ENCODE measurements at regions not wholly inside any gene's neighbourhood (a gene's known extent, or its start where the extent isn't known, plus 50 kb on each side); places are given as distances from the start of the nearest gene placed in this dataset.

DNA sequence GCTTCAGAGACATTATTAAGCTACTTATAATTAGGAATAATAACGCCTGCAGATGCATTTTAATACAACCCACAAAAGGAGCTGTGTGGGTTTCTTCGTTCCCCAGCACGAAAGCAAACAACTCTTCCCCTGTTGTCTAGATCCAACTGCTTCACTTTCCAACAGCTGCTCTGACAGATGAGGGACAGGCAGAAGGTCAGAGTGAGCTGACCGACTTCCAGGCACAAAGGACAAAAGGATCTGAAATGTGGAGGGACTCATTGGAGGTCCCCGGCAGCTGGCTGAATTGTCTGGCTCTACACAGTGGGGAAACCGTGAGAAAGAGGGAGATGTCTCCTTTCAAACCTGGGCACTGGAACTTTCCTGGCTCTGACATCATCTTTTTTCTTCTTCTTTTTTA, 79.1 kb upstream of the ALDH1B1 start:
- DNase-seq: no peak
- POLR2A ChIA-PET: no interaction called here
- Mint-ChIP-seq H3K4me1 (ENCODE audit: low read depth) (no peaks in the 10 kb centered on the region), H3K4me3 (no peak overlapping the region), H3K36me3 (ENCODE audit: low read depth) (no peaks in the 10 kb centered on the region), H3K9me3 (no peaks in the 10 kb centered on the region), H3K27ac (no peak overlapping the region), H3K27me3 (peaks cover 20% of the 10 kb centered on the region)
- no peak overlapping the region for H3K4me3 ChIP-seq (ENCODE audit: low read length)
- H3K27ac ChIP-seq (ENCODE audit: low read depth in 1 of 2, low read length in 2 of 2): no peak overlapping the region
- peaks cover 0 to 4% of the 10 kb centered on the region in 2 experiments for H3K9me3 ChIP-seq (ENCODE audit: control insufficient read depth in 1 of 2, insufficient read depth in 1 of 2, low read length in 2 of 2)
- no peak for ATAC-seq (ENCODE audit: poor library complexity)
- peaks cover 0 to 2% of the 10 kb centered on the region in 2 experiments for H3K27me3 ChIP-seq (ENCODE audit: control insufficient read depth in 1 of 2, insufficient read depth in 2 of 2, low read length in 2 of 2)
- TF ChIP-seq, protein P1, sequence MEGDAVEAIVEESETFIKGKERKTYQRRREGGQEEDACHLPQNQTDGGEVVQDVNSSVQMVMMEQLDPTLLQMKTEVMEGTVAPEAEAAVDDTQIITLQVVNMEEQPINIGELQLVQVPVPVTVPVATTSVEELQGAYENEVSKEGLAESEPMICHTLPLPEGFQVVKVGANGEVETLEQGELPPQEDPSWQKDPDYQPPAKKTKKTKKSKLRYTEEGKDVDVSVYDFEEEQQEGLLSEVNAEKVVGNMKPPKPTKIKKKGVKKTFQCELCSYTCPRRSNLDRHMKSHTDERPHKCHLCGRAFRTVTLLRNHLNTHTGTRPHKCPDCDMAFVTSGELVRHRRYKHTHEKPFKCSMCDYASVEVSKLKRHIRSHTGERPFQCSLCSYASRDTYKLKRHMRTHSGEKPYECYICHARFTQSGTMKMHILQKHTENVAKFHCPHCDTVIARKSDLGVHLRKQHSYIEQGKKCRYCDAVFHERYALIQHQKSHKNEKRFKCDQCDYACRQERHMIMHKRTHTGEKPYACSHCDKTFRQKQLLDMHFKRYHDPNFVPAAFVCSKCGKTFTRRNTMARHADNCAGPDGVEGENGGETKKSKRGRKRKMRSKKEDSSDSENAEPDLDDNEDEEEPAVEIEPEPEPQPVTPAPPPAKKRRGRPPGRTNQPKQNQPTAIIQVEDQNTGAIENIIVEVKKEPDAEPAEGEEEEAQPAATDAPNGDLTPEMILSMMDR (IDR thresholded peaks at IDR 0.05): no peak
- intact Hi-C loops (cut with DNase I, micrococcal nuclease): no loop called here
- H3K4me1 ChIP-seq (ENCODE audit: insufficient read depth, low read length): no peaks in the 10 kb centered on the region
- H3K36me3 ChIP-seq (ENCODE audit: insufficient read depth, low read length): no peaks in the 10 kb centered on the region
- CTCF ChIA-PET: no interaction called here

DNA sequence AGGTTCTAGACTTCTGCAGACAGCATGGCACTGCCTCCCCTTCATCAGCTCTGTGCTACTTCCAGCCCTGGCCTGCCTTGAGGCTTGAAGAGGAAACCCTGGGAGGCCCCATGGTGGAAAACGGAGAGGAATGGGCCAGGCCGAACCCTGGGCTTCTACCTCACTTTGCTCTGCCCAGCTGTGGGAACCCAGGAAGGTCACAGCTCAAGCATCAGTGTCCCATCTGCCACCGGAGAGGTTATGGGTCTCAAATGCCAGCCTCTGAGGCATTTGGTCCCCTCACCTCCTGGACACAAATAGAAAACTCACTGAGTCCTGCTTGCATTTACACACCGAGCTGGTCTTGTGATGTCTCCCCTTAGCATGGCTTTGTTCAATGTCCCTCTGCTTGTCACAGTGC, 80.1 kb upstream of the ALDH1B1 start:
- peaks cover 20% of the 10 kb centered on the region for H3K27me3 Mint-ChIP-seq
- no peaks in the 10 kb centered on the region for H3K9me3 Mint-ChIP-seq
- H3K36me3 Mint-ChIP-seq (ENCODE audit: low read depth): no peaks in the 10 kb centered on the region
- H3K27ac ChIP-seq (ENCODE audit: low read depth in 1 of 2, low read length in 2 of 2): no peak overlapping the region
- ChIA-PET CTCF (no interaction called here), POLR2A (no interaction called here)
- TF ChIP-seq, protein P1 (IDR thresholded peaks at IDR 0.05): no peak
- no peak overlapping the region for H3K4me3 ChIP-seq (ENCODE audit: low read length)
- no peak overlapping the region for H3K27ac Mint-ChIP-seq
- H3K4me1 Mint-ChIP-seq (ENCODE audit: low read depth): no peaks in the 10 kb centered on the region
- no peak for ATAC-seq (ENCODE audit: poor library complexity)
- H3K4me3 Mint-ChIP-seq: no peak overlapping the region
- intact Hi-C loops (cut with DNase I, micrococcal nuclease): no loop called here
- DNase-seq: no peak
- H3K4me1 ChIP-seq (ENCODE audit: insufficient read depth, low read length): no peaks in the 10 kb centered on the region
- no peaks in the 10 kb centered on the region for H3K36me3 ChIP-seq (ENCODE audit: insufficient read depth, low read length)
- H3K27me3 ChIP-seq (ENCODE audit: control insufficient read depth in 1 of 2, insufficient read depth in 2 of 2, low read length in 2 of 2): peaks cover 0 to 2% of the 10 kb centered on the region in 2 experiments
- H3K9me3 ChIP-seq (ENCODE audit: control insufficient read depth in 1 of 2, insufficient read depth in 1 of 2, low read length in 2 of 2): peaks cover 0 to 4% of the 10 kb centered on the region in 2 experiments

DNA sequence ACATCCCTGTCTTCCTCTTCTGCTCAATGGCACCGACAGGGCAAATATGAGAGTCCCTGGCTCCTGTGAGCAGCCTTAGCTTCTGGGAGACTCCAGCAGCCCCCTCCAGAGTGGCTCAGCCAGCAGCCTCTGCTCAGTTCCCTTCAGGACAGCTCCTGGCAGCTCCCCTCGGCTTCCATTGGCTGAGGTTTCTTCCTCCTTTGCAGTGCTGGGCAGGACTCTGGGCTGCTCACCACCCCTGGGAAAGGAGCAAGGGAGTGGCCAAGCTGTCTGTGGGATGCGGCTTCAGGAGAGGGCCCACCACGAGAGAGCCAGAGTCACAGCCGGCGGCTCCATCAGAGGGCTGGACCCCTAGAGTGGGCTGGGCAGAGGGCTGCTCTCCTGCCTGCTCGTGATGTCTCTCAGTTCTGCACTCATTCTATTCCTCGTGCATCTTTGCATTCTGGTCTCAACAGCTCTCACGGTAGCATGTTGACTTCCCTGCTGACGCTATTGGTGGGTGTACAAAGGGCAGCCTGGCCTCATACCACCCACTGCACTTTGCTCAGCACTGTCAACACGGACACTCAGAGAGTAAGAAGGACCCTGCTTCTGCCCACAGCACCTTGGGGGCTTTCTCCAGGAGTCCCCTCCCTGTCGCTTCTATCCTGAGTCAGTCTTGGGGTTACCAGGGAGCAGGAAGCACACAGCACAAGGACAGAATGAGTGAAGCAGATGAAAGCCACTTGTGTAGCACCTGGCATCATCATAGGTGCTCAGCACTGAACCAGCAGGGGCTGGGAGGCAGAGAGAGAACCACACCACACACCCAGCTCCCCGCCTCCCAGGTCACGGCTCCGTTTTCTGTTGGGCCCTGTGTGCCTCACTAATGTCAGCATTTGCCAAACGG, 80.9 kb upstream of the ALDH1B1 start:
- H3K4me1 ChIP-seq (ENCODE audit: insufficient read depth, low read length): no peaks in the 10 kb centered on the region
- no peaks in the 10 kb centered on the region for H3K36me3 ChIP-seq (ENCODE audit: insufficient read depth, low read length)
- peaks cover 0 to 4% of the 10 kb centered on the region in 2 experiments for H3K9me3 ChIP-seq (ENCODE audit: control insufficient read depth in 1 of 2, insufficient read depth in 1 of 2, low read length in 2 of 2)
- ChIA-PET POLR2A (no interaction called here), CTCF (no interaction called here)
- Mint-ChIP-seq H3K9me3 (no peaks in the 10 kb centered on the region), H3K4me3 (no peak overlapping the region), H3K27ac (no peak overlapping the region), H3K27me3 (peaks cover 20% of the 10 kb centered on the region), H3K36me3 (ENCODE audit: low read depth) (no peaks in the 10 kb centered on the region), H3K4me1 (ENCODE audit: low read depth) (no peaks in the 10 kb centered on the region)
- H3K4me3 ChIP-seq (ENCODE audit: low read length): no peak overlapping the region
- intact Hi-C loops (cut with DNase I, micrococcal nuclease): no loop called here
- no peak overlapping the region for H3K27ac ChIP-seq (ENCODE audit: low read depth in 1 of 2, low read length in 2 of 2)
- peaks cover 0 to 2% of the 10 kb centered on the region in 2 experiments for H3K27me3 ChIP-seq (ENCODE audit: control insufficient read depth in 1 of 2, insufficient read depth in 2 of 2, low read length in 2 of 2)
- TF ChIP-seq, protein P1 (IDR thresholded peaks at IDR 0.05): no peak
- DNase-seq: no peak
- ATAC-seq (ENCODE audit: poor library complexity): no peak
